A549 (cell line): ENCODE measurements at regions not wholly inside any gene's neighbourhood (a gene's known extent, or its start where the extent isn't known, plus 50 kb on each side); places are given as distances from the start of the nearest gene placed in this dataset.

Source experiments
- POLR2A ChIP-seq: IDR thresholded peaks from 2 replicates; pipeline ENCODE4 v1.6.1; 2012; ENCODE audit warnings: mild to moderate bottlenecking, low read length
- TF ChIP-seq, protein P1 (sequence below): fragments of >200 bp; sonication (Bioruptor Twin); formaldehyde crosslinking; IDR thresholded peaks from 3 replicates; pipeline ENCODE4 v1.5.1; 2016

DNA sequence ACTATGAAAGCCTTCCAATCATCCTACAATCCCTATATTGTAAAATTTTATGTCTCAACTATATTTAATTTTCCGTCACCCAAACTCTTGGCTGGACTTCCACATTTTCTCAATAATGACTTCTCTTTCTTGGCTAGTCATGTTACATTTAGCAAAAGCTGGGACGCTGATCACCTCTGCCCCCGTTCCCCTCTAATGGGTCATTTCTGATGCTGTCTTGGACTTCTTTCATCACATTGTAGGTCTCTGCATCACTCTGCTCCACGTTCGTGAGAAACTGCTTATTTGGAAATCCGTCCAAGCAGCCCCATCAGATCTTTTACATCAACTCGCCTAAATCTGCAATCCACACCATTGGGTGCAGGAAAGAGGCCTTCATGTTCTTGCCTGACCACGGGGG is 203.8 kb downstream of the MYLK4 start:
- no peak for TF ChIP-seq POLR2A
- TF ChIP-seq, protein P1, sequence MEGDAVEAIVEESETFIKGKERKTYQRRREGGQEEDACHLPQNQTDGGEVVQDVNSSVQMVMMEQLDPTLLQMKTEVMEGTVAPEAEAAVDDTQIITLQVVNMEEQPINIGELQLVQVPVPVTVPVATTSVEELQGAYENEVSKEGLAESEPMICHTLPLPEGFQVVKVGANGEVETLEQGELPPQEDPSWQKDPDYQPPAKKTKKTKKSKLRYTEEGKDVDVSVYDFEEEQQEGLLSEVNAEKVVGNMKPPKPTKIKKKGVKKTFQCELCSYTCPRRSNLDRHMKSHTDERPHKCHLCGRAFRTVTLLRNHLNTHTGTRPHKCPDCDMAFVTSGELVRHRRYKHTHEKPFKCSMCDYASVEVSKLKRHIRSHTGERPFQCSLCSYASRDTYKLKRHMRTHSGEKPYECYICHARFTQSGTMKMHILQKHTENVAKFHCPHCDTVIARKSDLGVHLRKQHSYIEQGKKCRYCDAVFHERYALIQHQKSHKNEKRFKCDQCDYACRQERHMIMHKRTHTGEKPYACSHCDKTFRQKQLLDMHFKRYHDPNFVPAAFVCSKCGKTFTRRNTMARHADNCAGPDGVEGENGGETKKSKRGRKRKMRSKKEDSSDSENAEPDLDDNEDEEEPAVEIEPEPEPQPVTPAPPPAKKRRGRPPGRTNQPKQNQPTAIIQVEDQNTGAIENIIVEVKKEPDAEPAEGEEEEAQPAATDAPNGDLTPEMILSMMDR, result no peak
